WERI-Rb-1 (cell line): ENCODE measurements at regions not wholly inside any gene's neighbourhood (a gene's known extent, or its start where the extent isn't known, plus 50 kb on each side); places are given as distances from the start of the nearest gene placed in this dataset.

Experiments used
- DNase-seq: peaks from one replicate; pipeline ENCODE4 v3.0.0-alpha.2; 2020
- H3K27ac ChIP-seq: fragments of 250-450 bp; sonication (Bioruptor Pico); 2 replicates; pipeline ENCODE4 v1.5.1; 2020; ENCODE audit warnings: mild to moderate bottlenecking, moderate library complexity
- H3K27me3 ChIP-seq: fragments of 250-450 bp; sonication (Bioruptor Pico); 2 replicates; pipeline ENCODE4 v1.5.1; 2021; ENCODE audit warnings: mild to moderate bottlenecking, low read depth, moderate library complexity; ENCODE audit not compliant: insufficient read depth, severe bottlenecking
- H3K36me3 ChIP-seq: fragments of 250-450 bp; sonication (Bioruptor Pico); 2 replicates; pipeline ENCODE4 v1.5.1; 2020; ENCODE audit warnings: mild to moderate bottlenecking, moderate library complexity
- H3K4me3 ChIP-seq: 2 replicates; pipeline ENCODE4 v1.5.1; 2011; ENCODE audit warnings: low read depth, mild to moderate bottlenecking, control low read depth, low read length
- H3K9me3 ChIP-seq: fragments of 250-450 bp; sonication (Bioruptor Pico); 2 replicates; pipeline ENCODE4 v1.5.1; 2021; ENCODE audit warnings: mild to moderate bottlenecking, moderate library complexity; ENCODE audit not compliant: severe bottlenecking
- CTCF ChIP-seq: IDR thresholded peaks from 2 replicates; pipeline ENCODE4 v1.5.1; 2011; ENCODE audit warnings: low read depth, mild to moderate bottlenecking, control low read depth, inconsistent platforms, low read length

- DNase-seq = no peak
These were observed 200.3 kb upstream of the ZMIZ1 start for GRCh38 chr10:78868456-78868855.

GRCh38 chr10:78868861-78869260 lies 199.9 kb upstream of the ZMIZ1 start:
- no peak overlapping the region for H3K27ac ChIP-seq
- H3K4me3 ChIP-seq = no peak overlapping the region
- H3K9me3 ChIP-seq = no peaks in the 10 kb centered on the region
- DNase-seq = no peak
- no peaks in the 10 kb centered on the region for H3K27me3 ChIP-seq
- TF ChIP-seq CTCF = no peak
- H3K36me3 ChIP-seq = no peaks in the 10 kb centered on the region

More at GRCh38 chr10:78868456-78868855, 200.3 kb upstream of the ZMIZ1 start:
- Histone ChIP-seq H3K9me3 (no peaks in the 10 kb centered on the region), H3K27me3 (no peaks in the 10 kb centered on the region), H3K27ac (no peak overlapping the region), H3K36me3 (no peaks in the 10 kb centered on the region), H3K4me3 (no peak overlapping the region)
- TF ChIP-seq CTCF = no peak

GRCh38 chr10:78869508-78870454 lies 199.0 kb upstream of the ZMIZ1 start:
- Histone ChIP-seq H3K27me3 (no peaks in the 10 kb centered on the region), H3K4me3 (no peak overlapping the region), H3K27ac (no peak overlapping the region), H3K9me3 (no peaks in the 10 kb centered on the region), H3K36me3 (no peaks in the 10 kb centered on the region)
- no peak for DNase-seq
- TF ChIP-seq CTCF = no peak

GRCh38 chr10:78870458-78870857 lies 198.3 kb upstream of the ZMIZ1 start:
- Histone ChIP-seq H3K36me3 (no peaks in the 10 kb centered on the region), H3K4me3 (no peak overlapping the region), H3K9me3 (no peaks in the 10 kb centered on the region), H3K27me3 (no peaks in the 10 kb centered on the region), H3K27ac (no peak overlapping the region)
- no peak for DNase-seq
- no peak for TF ChIP-seq CTCF

GRCh38 chr10:78871796-78872195 lies 197.0 kb upstream of the ZMIZ1 start:
- Histone ChIP-seq H3K27me3 (no peaks in the 10 kb centered on the region), H3K9me3 (no peaks in the 10 kb centered on the region), H3K36me3 (no peaks in the 10 kb centered on the region), H3K27ac (no peak overlapping the region), H3K4me3 (no peak overlapping the region)
- DNase-seq = no peak
- TF ChIP-seq CTCF = no peak
